Left ventricle myocardium inferior (tissue), 1 donor: ENCODE measurements at regions not wholly inside any gene's neighbourhood (a gene's known extent, or its start where the extent isn't known, plus 50 kb on each side); places are given as distances from the start of the nearest gene placed in this dataset.

Experiments used
- DNase-seq: peaks from one replicate; pipeline ENCODE4 v3.0.0-alpha.2; 2020
- H3K27ac ChIP-seq: fragments of 200-600 bp; replicated peaks from 2 replicates; pipeline ENCODE4 v1.8.0; 2021
- H3K27me3 ChIP-seq: fragments of 200-600 bp; 2 replicates; pipeline ENCODE4 v1.8.0; 2021; ENCODE audit warnings: low read depth
- H3K36me3 ChIP-seq: fragments of 200-600 bp; 2 replicates; pipeline ENCODE4 v1.8.0; 2021
- H3K4me1 ChIP-seq: fragments of 200-600 bp; 2 replicates; pipeline ENCODE4 v1.8.0; 2021
- H3K4me3 ChIP-seq: fragments of 200-600 bp; 2 replicates; pipeline ENCODE4 v1.8.0; 2021; ENCODE audit warnings: mild to moderate bottlenecking, moderate library complexity
- H3K9me3 ChIP-seq: fragments of 200-600 bp; replicated peaks from 2 replicates; pipeline ENCODE4 v1.8.0; 2021
- intact Hi-C: fragments of 100-400 bp; cut with micrococcal nuclease; formaldehyde crosslinking; loops from one replicate; pipeline ENCODE4 v1.11.0; 2022
- TF ChIP-seq, protein P1 (sequence below): fragments of 200-600 bp; IDR thresholded peaks from 2 replicates; pipeline ENCODE4 v1.8.0; 2021; ENCODE audit warnings: antibody characterized with exemption, mild to moderate bottlenecking, borderline replicate concordance
- donor health status: DM: no; HTN: yes; CAD: no; lungs with severe emphysema.

DNA sequence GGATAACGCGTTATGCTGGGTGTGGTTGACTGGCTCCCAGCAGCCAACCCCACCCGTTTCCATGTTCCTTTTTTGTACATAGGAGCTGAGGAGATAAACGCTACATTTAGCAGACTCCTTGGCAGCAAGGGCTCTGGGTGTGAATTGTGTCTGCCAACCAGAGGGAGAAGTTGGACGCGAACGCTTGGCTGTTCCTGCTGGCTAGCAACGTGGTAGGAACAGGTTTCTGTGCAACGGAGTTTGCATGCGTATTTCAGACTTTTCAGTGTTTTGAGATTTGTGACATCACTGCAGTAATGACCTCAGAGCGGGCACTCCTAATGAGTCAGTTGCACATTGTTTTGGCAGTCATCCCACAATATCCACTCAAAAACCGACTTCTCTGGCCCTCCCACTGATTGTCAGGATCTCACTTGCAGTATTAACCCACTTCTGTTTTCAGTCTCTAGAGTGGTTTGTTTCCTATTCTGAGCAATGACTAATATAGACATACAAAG lies 98.7 kb upstream of the RGS1 start:
- peak; percentile 31 for DNase-seq
- peaks cover 14% of the 10 kb centered on the region for H3K4me1 ChIP-seq
- H3K27ac ChIP-seq = peak overlapping the region; percentile 21
- H3K4me3 ChIP-seq = peak overlapping the region; percentile 32
- no peaks in the 10 kb centered on the region for H3K9me3 ChIP-seq
- no peaks in the 10 kb centered on the region for H3K36me3 ChIP-seq
- intact Hi-C loops = loop anchor here (10.0 kb wide), 1 partner anchor 128 kb away; no protein-coding TSS in a partner anchor
- no peaks in the 10 kb centered on the region for H3K27me3 ChIP-seq
- TF ChIP-seq, protein P1, sequence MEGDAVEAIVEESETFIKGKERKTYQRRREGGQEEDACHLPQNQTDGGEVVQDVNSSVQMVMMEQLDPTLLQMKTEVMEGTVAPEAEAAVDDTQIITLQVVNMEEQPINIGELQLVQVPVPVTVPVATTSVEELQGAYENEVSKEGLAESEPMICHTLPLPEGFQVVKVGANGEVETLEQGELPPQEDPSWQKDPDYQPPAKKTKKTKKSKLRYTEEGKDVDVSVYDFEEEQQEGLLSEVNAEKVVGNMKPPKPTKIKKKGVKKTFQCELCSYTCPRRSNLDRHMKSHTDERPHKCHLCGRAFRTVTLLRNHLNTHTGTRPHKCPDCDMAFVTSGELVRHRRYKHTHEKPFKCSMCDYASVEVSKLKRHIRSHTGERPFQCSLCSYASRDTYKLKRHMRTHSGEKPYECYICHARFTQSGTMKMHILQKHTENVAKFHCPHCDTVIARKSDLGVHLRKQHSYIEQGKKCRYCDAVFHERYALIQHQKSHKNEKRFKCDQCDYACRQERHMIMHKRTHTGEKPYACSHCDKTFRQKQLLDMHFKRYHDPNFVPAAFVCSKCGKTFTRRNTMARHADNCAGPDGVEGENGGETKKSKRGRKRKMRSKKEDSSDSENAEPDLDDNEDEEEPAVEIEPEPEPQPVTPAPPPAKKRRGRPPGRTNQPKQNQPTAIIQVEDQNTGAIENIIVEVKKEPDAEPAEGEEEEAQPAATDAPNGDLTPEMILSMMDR = no peak

DNA sequence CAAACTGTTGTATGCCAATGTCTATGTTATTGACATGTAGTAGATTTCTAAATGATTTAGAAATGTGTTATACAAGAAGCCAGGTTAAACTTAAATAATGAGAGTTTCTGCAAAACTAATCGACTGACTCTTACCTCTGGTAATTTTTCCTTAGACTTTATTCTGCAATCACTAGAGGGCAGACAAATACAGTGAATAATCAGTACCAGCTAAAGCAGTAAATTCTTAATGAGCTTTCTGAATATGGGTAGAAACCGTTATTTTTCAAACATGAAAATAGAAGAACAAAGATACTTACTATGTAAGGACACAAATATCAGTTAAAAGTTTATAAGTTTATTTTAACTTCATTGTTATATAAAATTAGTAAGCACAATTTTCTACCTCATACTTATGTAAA lies 97.9 kb upstream of the RGS1 start:
- intact Hi-C loops = loop anchor here (10.0 kb wide), 1 partner anchor 127 kb away; no protein-coding TSS in a partner anchor
- Histone ChIP-seq H3K36me3 (no peaks in the 10 kb centered on the region), H3K9me3 (no peaks in the 10 kb centered on the region), H3K27me3 (no peaks in the 10 kb centered on the region), H3K4me3 (no peak overlapping the region), H3K4me1 (peaks cover 14% of the 10 kb centered on the region), H3K27ac (no peak overlapping the region)
- TF ChIP-seq, protein P1 = peak; percentile 68
- no peak for DNase-seq

DNA sequence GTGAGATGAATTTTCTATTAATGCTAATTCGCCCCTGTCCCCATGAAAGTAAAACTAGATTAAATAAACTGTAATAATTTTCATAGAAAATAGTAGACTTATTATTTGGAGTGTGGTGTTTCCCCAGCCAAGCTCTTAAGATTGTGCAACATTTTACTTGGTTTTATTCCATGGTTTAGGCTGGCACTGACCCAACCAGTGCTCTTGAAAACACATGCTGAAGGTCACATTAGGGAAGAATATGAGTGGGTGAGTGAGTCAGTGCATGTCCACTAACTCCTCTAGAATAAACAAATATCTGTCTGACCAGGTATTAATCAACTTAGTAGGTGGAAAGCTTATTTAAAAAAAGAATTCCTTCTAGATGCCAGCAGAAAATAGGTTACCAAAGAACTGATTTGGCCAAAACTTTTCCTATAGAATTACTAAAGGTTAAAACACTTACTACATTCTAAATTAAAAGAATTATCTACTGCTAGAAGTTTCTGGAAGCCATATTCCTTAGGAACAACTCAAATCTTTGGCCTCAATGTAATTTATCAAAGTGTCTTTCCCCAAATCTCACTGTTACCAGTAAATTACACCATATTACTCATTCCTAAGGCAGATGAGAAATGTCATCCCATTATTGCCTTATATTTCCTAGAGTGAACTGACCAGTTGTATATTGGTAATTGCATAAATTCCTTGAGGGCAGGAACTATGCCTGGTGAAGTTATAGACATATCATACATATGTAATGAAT lies 89.7 kb upstream of the RGS1 start:
- intact Hi-C loops = no loop called here
- DNase-seq = peak; percentile 36
- Histone ChIP-seq H3K4me1 (peaks cover 18% of the 10 kb centered on the region), H3K9me3 (no peaks in the 10 kb centered on the region), H3K27me3 (no peaks in the 10 kb centered on the region), H3K4me3 (no peak overlapping the region), H3K36me3 (no peaks in the 10 kb centered on the region), H3K27ac (peak overlapping the region; percentile 60)
- TF ChIP-seq, protein P1 = no peak

DNA sequence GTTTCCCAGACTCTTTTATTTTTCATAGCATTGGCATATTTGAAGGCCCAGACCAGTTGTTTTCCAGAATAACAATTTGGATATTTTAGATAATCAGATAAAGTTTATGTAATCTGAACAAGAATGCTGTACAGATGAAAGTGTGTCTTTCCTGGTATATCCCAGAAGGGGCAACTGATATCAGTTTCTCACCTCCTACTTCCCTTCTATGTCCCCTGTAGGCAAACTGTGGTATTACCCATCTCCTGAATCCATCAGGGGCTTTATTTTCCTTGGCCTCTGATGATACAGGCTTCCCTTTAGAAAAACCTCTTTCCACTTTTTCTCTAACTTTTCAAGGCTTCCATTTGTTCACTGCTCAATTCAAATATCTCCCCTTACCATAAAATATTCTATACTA lies 87.5 kb upstream of the RGS1 start:
- Histone ChIP-seq H3K27me3 (no peaks in the 10 kb centered on the region), H3K4me3 (no peak overlapping the region), H3K4me1 (peaks cover 18% of the 10 kb centered on the region), H3K27ac (no peak overlapping the region), H3K9me3 (no peaks in the 10 kb centered on the region), H3K36me3 (no peaks in the 10 kb centered on the region)
- DNase-seq = no peak
- intact Hi-C loops = no loop called here
- TF ChIP-seq, protein P1 = peak; percentile 15

DNA sequence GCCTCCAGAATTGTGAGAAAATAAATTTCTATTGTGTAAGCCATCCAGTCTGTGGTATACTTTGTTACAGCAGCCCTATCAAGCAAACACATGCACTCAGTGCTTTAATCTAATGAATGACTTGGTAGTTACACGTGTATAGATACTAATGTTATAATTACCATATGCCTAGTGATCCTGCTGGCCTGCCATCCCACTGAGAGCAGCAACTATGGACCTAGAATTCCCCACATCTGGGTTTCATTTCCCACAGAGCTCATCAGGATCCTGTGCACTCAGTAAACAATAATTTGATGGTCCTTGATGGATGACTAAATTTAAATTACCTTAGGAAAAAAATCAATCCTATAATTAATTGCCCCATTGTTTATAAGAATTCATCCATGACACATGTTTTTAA lies 86.5 kb upstream of the RGS1 start:
- TF ChIP-seq, protein P1 = no peak
- intact Hi-C loops = no loop called here
- H3K36me3 ChIP-seq = no peaks in the 10 kb centered on the region
- no peak overlapping the region for H3K4me3 ChIP-seq
- DNase-seq = no peak
- H3K9me3 ChIP-seq = no peaks in the 10 kb centered on the region
- peak overlapping the region; percentile 54 for H3K27ac ChIP-seq
- H3K4me1 ChIP-seq = peaks cover 18% of the 10 kb centered on the region
- H3K27me3 ChIP-seq = no peaks in the 10 kb centered on the region
